NCI-H2029 (cell line): ENCODE measurements at regions not wholly inside any gene's neighbourhood (a gene's known extent, or its start where the extent isn't known, plus 50 kb on each side); places are given as distances from the start of the nearest gene placed in this dataset.
A peak's percentile ranks its signal among the peaks of the same experiment; 100 is the strongest.

ENCODE experiments used
- DNase-seq: peaks from one replicate; lab custom pipeline; 2025; lab: John Stamatoyannopoulos, UW

DNA sequence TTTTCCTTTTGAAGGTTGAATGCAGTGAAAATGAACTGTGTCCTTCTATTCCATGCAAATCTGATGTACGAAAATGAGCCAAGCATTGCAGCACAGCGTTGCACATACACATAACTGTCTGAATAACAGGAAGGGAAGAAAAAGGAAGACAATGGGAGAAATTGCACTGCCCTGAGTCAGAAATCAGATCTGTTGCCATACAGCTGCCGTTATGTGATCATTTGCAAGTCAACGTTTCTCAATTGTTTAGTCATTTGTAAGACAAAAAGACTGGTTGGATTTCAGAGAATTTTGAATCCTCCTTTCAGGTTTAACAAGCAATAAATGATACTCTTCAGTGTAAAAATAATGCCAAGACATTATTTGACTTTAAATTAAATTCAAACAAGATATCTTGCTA lies 284.1 kb downstream of the DSEL start:
- DNase-seq: no peak

DNA sequence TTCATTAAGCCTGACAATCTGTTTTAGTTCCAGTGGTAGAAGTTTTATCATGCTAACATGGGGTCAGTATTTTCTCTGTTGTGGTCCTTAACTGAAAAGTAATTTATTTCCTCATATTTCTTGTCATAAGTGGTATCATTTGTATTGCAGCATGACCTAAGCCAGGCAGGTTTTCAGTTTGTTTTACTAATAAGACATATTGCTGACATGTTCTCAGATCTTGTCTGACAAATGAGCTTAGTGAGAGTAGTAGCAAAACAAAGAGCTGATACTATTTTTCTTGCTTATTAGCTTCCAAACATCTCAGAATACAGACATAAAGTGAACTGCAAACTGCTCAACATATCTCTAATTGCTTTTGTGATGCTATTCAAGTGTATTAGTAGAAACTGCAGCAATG lies 293.6 kb downstream of the DSEL start:
- DNase-seq: no peak

DNA sequence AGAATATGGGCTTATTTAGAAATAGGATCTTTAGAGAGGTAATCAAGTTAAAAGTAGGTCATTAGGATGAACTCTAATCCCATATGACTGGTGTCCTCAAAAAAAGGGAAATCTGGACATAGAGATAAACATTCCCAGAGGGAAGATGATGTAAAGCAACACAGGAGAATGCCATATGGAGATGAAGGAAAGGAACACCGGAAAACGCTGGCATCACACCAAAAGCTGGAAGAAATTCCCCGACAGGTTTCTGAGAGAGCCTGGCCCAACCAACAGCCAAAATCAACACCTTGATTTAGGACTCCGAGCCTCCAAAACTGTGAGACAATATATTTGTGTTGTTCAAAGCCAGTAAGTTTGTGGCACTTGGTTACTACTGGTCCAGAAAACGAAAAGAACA lies 296.7 kb downstream of the DSEL start:
- no peak for DNase-seq

DNA sequence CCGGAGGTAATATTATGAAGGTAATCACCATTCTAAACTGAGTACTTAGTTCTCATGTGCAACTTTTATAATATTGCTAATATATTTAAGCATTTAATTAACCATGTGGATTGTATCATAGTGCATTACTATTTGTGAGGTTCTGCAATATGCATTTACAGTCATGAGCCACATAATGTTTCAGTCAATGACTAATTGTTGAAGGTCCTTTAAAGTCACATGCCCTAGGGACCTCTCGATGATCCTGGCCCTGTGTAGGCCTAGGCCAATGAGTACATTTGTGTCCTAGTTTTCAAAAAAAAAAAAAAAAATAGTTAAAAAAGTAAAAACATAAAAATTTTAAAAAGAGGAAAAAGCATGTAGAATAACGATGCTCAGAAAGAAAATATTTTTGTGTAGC lies 298.0 kb downstream of the DSEL start:
- DNase-seq: no peak

DNA sequence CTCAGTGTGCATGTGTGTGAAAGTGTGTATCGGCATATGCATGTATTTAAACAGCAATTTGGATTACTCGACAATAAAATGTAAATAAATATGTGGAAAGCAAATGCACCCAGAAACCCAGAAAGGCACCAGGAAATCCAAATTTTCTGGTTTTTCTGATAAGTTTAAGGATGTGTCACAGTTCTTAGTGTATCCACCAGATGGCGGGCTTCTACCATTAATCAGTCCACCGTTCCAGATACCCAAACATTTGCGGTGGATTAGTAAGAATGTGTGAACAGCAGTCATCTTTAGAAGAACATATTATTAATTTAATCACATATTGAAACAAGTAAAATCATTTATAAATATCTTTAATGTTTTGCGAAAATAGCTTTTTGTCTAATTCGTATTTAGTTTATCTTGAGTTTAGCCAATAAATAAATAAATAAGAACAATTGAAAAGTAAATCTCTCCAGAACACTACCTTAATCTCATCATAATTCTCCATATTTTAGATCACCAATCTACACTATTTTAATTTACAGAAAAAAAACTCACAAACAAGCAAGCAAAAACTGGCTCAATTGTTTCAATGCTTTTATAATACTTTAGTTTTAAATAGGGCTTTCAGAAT lies 298.9 kb downstream of the DSEL start:
- peak; percentile 5 for DNase-seq

DNA sequence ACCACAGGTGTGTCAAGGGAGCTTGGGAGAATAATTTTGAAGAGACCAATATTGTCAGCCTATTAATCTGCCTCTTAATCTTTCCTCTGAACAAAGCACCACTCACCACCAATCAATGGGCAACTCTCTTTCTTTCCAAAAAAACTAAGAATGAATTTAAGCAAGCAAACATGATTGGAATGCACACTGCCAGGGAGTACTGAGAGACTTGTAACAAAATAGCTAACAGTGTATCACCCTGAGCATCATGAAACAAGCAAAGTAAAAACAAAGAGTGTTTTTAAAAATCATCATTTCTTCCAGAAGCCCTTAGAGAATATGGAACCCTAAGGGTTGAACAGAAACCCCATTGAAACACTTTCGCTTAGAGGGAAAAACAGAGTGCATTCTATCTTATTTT lies 299.7 kb downstream of the DSEL start:
- no peak for DNase-seq

DNA sequence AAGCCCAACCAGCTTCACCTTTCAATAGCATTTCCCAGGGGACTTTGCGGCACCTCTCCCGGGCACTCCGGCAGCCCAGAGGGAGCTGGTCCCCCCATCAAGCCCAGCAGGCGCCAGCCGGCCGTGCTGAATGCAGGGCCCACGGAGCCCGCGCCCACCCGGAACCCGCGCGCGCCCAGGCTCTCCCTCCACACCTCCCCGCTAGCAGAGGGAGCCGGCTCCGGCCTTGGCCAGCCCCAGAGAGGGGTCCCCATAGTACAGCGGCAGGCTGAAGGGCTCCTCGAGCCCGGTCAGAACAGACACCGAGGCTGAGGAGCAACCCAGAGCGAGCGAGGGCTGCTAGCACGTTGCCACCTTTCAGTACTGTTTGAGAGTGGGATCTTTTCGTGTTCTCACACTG lies 300.8 kb downstream of the DSEL start:
- no peak for DNase-seq

DNA sequence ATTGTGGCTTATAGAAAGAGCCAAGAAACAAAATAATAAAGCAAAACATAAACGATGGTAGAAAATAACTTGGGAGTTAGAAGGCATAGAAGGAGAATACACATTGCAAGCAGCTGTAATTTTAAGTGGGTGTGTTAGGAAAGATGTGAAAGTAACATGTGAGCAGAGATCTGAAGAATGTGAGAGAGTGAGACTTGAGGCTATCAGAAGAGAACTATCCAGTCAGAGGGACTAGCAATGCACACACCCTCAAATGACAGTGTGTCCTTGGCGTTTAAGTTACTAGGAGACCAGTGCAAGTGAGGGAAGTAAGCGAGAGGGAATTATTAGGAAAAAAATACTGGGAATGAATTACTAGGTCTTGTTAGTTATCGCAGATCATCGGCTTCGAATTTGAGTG lies 304.9 kb downstream of the DSEL start:
- no peak for DNase-seq

DNA sequence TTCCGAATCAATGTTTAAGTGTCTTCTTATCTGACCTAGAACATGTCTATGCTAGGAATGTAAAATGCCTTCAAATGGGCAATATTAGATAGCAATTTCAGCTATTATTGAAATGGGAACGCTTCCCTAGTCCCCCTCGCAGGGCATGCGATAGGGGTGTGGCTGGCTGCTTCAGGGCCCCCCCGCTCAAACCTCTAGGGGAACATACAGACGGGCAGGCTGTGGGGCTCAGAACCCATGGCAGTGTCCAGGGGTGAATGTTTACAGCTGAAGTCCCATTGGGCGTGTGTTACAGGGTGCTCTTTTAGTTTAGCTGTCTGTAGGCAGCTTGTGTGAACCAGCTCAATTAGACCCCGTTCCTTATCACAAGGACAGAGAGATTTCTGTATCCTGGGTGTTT lies 315.9 kb downstream of the DSEL start:
- no peak for DNase-seq

DNA sequence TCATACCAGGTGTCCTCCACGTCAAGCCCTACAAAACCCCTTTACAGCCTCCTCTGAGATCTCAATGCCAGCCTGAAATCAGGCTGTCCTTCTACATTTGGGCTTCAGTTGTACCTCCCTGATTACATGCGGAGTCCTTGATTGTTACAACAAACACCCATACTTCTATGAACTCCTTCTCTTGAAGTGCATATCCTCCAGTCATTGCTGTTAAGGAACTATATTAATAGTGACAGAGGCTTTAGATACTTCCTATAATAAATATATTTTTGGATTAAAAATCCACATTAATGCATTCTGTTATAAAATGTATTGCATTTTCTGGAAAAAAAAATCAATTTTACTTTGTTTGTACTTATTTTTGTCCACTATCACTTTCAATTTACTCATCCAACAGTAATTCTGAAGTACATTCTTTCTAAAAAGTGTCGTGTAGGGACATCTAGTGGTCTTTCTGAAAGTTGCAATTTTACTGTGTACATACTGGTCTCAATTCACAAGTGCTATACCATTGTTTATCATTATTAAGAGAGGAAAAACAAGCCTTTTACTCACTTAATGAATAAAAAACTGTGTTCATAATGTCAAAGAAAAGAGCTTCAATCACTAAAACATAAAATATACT lies 316.4 kb downstream of the DSEL start:
- peak; percentile 1 for DNase-seq

DNA sequence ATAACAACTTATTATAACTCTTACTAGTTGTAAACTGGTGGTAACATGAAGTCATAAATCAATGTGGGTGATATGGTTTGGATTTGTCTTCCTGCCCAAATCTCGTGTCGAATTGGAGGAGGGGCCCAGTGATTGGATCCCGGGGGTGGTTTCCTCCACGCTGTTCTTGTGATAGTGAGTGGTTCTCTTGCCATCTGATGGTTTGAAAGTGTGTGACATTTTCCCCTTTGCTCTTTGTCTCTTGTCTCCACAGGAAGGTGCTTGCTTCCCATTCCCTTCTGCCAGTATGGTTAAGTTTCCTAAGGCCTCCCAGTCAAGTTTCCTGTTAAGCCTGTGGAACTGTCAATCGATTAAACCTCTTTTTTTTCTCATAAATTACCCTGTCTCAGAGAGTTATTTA lies 321.6 kb downstream of the DSEL start:
- DNase-seq: no peak

DNA sequence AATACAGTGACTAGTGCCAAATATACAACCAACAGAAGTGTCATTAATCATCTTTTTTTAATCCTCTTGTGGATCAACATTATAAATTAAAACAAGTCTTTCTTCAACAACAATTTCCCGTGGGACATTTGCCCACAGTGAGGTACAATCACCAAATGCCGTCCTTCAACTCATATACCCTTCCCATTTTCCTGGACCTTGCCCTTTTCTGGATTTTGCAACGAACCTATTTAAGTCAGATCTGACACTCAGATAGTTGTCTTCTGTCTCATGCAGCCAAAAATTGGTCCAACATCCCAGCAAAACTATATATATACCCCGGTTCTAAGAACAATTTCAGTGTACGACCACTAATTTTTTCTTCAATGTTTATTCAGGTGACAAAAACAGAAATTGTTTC lies 324.0 kb downstream of the DSEL start:
- DNase-seq: no peak

DNA sequence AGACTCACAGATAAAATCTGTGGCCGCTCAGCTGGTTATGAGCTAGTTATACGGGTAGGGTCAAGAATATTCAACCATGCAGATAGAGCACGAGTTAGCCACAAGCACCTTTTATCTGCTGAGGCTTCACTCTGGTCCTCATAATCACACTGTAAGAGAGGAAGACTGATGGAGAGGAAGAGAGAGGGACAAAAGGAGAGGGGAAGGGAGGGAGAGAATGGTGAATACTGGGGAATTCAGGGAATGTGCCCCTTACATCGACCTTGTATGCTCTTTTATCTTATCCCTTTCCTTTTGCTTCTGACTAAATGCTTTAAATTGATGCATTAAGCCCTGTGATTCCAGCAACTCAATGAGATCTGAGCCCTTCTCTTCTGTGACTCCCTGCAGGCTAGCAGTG lies 333.1 kb downstream of the DSEL start:
- no peak for DNase-seq

DNA sequence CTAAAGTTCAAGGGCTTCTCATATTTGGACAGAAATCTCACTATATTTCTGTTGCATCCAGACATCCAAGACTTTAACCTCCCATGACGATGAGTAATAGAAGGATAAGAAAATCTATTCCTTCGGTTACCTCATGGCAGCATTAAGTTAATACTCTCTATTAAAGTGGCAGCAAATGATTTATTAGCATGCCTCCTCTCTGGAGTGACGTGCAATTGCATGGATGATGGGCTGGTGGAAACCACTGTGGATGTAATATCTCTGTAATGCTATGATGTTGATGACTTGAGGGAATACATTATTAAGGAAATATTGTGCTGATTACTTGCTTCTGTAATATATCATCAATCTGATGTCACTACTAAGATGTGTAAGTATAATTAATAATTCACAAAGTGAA lies 336.8 kb downstream of the DSEL start:
- no peak for DNase-seq

DNA sequence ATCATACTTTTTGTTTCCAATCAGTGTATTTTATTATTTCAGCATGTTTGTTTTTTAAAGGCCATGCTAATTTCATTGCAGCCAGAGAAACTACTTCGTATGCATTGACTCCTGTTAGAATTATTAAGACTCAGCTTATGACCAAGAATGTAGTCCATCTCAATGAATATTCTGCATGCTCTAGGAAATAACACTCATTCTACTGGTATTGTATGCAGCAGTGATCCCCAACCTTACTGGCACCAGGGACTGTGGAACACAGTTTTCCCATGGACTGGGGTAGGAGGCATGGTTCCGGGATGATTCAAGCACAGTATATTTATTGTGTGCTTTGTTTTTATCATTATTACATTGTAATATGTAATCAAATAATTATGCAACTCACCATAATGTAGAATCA lies 356.9 kb downstream of the DSEL start:
- no peak for DNase-seq

DNA sequence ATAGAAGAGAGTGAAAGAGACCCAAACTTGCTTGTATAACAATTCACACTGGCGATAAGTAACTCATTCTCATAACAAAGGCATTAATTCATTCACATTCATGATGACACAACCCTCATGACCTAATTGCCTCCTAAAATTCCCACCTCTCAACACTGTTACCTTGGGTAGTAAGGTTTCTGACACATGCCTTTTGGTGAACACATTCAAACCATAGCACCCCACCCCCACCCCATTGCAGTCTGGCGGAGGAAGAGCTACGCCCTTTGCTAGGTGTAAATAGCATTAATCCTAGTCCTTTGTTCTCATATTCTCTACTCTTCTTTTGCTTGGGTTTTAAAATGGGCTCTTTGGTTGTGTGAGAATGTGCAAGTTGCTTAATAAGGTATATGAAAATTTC lies 361.5 kb downstream of the DSEL start:
- no peak for DNase-seq

DNA sequence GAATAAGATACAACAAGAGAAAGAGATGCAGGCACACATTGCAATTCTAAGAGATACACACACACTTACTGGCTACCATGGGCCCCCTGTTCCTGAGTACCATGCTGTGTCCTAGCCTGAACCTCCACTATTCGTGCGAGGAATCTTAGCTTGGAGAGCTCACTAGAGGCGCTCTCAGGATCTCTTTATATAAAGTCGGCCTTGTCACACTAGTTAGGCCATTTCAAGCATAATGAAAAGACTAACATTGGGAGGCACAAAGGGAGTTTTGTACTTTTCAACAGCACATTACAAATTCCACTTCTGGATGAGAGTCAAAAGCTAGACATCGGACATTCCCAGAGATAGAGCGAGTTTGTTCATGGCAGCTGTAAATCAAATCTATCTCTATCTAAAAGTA lies 365.2 kb downstream of the DSEL start:
- DNase-seq: no peak

DNA sequence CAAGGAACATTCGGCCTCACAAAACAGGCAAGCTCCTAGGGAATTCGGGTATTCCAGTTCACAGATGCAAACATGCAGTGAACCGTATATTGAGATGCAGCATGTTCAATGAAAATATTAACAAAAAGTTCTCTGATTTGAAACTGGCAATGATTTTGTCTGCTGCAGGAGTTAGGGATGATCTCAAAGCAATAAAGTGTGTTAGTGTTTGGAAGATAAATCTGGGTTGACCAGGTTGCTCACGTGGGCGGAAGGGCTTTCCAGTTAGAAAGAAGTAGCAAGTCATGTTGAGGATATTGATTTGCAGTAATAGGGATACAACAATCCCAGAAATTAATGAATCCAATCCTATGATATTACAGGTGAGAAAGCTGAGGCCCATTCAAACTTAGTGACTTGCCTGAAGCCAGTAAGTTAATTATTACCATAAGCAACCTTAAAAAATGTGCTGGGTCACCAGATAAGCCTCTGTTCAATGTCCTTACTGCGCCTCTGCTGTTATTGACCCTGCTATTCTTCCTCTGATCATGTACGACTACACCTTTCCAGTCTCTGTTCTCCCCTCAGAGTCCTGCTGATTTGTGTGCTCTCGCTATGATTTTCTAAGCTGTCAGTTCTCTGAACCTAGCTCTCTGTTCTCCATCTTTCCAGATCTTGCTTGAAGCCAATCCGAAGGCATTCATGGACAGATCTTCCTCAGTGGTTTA lies 370.8 kb downstream of the DSEL start:
- DNase-seq: no peak

DNA sequence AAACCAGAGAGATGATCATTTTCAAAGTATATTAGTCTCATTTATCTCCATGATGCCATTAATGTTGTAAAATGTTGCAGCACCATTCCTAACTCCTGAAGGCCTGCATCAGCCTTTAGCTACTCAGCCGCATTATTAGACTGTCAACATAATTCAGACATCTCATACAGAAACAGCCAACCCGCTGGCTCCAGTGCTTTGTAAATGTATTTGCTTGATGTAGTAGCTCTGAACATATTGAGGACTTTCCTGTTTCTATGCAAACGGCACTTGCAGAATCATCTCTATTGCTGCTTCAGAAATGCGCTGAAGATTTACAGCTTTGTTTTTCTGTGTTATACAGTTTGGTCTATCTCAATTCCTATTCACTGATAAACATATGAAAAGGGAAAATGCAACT lies 372.2 kb downstream of the DSEL start:
- no peak for DNase-seq

DNA sequence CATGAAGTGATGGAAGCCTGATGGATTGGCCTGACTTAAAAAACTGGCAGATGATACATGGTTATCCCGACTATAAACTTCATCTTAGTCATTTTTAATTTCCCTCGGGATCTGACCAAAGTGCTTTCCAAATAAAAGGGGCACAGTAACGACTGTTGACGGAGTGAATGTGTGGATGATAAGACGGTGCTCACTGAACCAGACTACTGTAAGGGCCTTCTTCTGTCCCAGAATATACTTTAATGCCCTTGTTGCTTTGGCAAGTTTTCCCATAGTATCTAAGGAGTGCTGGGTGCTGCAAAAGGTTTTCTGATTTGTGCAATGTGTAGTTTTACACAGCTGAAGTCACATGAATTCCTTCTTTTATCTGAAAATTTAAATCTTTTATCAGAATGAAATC lies 373.5 kb downstream of the DSEL start:
- no peak for DNase-seq

DNA sequence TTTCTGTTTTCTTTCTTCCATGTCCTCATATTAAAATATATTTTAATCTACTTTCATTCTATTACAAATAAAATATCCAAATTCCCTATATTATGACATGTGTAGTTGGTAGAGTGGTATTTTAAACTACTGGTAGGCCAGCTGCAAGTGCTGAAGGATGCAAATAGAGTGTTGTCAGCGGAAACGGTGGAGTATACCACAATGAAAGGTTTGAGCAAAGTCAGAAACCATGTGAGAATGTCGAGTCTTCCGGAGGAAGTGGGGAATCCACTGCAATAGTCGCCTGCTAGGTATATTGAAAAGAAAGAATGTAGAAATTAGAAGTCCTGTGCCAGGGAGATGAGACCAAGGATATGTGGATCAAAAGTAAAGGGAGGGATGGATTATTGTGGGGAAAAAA lies 373.9 kb downstream of the DSEL start:
- no peak for DNase-seq

DNA sequence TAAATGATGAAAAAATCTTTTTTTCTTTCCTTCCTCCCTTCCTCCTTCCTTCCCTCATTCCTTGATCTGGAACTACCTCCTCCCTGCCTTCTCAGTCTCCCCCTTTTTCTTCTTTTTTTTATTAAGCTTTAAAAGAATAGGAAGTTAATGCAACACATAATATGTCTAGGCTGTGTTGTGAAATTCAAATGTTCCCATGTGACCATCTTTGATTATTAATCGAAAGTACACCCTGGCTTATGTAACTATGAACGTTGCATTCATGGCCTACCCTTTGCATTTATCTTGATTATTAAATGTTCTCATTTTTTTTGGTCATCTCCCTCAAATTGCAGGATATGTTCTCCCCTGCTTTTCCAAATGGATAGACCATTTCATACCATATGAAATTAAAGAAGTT lies 376.0 kb downstream of the DSEL start:
- no peak for DNase-seq

DNA sequence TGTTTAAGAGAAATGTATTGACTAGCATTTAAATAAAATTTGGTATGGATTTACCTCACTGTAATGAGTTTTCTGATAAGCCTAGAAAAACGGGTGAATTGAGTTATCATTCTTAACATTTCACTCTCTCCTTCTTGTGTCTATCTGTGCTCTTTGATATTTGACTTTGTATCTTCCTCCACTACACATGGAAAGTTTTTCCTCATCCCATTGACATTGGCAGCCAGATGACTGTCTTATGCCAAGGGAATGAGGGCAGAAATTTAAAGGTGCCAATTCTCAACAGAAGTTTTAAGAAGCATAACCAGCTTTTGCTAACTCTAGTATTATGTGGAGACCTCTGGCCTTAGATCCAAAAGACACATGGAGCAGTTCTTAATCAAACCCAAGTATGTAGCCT lies 376.6 kb downstream of the DSEL start:
- DNase-seq: no peak

DNA sequence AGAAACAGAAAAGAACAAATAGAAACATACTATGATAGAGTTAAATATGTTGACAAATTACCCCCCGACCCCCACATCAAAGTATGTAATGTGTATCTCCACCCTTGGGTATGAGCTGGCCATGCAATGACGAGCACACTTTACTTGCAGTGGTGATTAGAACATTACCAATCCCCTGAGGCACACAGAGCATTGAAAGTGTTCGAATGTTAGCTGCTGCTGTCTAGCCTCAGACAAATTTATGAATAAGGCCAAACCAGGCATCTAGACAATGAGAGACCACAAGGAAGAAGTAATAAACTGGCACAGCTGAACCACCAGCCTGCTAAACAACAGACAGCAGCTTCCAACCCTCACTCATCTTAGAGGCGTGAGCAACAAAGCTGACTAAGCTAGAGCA lies 380.5 kb downstream of the DSEL start:
- no peak for DNase-seq
